K562 (cell line): ENCODE measurements at regions not wholly inside any gene's neighbourhood (a gene's known extent, or its start where the extent isn't known, plus 50 kb on each side); places are given as distances from the start of the nearest gene placed in this dataset.
A peak's percentile ranks its signal among the peaks of the same experiment; 100 is the strongest.

ENCODE experiments used
- ATF7 ChIP-seq: fragments of 450-650 bp; IDR thresholded peaks from 2 replicates; pipeline ENCODE4 v1.7.1; 2014; ENCODE audit warnings: mild to moderate bottlenecking, moderate library complexity
- CUX1 ChIP-seq: fragments of 200-800 bp; sonication (Bioruptor generic); IDR thresholded peaks from 2 replicates; pipeline ENCODE4 v1.6.1; 2016; ENCODE audit warnings: missing genetic modification characterization, missing compliant biosample characterization
- DIDO1 ChIP-seq: fragments of 450-650 bp; IDR thresholded peaks from 2 replicates; pipeline ENCODE4 v1.6.1; 2016; ENCODE audit warnings: low read depth, missing biosample characterization, missing genetic modification characterization
- DNMT1 ChIP-seq: fragments of 450-650 bp; IDR thresholded peaks from 2 replicates; pipeline ENCODE4 v1.6.1; 2016; ENCODE audit warnings: antibody characterized with exemption, mild to moderate bottlenecking
- ETS2 ChIP-seq: IDR thresholded peaks from 2 replicates; pipeline ENCODE4 v1.6.1; 2016; ENCODE audit warnings: borderline replicate concordance, missing genetic modification characterization, mild to moderate bottlenecking, moderate library complexity, missing compliant biosample characterization; ENCODE audit not compliant: poor library complexity, severe bottlenecking
- HCFC1 ChIP-seq: IDR thresholded peaks from 2 replicates; pipeline ENCODE4 v1.6.1; 2012; ENCODE audit warnings: low read depth, low read length, improper control_type of control experiment
- HDAC2 ChIP-seq: fragments of 450-650 bp; IDR thresholded peaks from 2 replicates; pipeline ENCODE4 v1.6.1; 2016; ENCODE audit warnings: mild to moderate bottlenecking
- KDM4B ChIP-seq, 2 experiments: fragments of 450-650 bp in 1 of 2; sonication (generic) in 1 of 2; IDR thresholded peaks; 2 replicates each; pipeline ENCODE4 v1.6.1; 2016 to 2017; ENCODE audit warnings: borderline replicate concordance in 2 of 2, antibody characterized with exemption in 1 of 2, low read depth in 1 of 2, mild to moderate bottlenecking in 1 of 2
- MYBL2 ChIP-seq, 2 experiments: fragments of 450-650 bp in 1 of 2; sonication (generic) in 1 of 2; formaldehyde crosslinking in 1 of 2; IDR thresholded peaks; 2 replicates each; pipeline versions ENCODE4 v1.6.1 to v1.8.1; 2017 to 2022; ENCODE audit warnings: borderline replicate concordance in 1 of 2, inconsistent platforms in 1 of 2, low read depth in 1 of 2, mild to moderate bottlenecking in 1 of 2, missing genetic modification reagents in 1 of 2, moderate library complexity in 1 of 2
- NFRKB ChIP-seq: fragments of 450-650 bp; IDR thresholded peaks from 2 replicates; pipeline ENCODE4 v1.6.1; 2016; ENCODE audit warnings: low read depth
- ZFP1 ChIP-seq: fragments of 450-650 bp; formaldehyde crosslinking; IDR thresholded peaks from 2 replicates; pipeline ENCODE4 v1.4.0; 2020; ENCODE audit warnings: mild to moderate bottlenecking, mixed read lengths
- ZNF217 ChIP-seq: sonication (generic); formaldehyde crosslinking; IDR thresholded peaks from 2 replicates; pipeline ENCODE4 v1.8.0; 2022; ENCODE audit warnings: mild to moderate bottlenecking, missing genetic modification reagents
- TF ChIP-seq, protein P1 (sequence below): IDR thresholded peaks from 3 replicates; pipeline ENCODE4 v1.6.1; 2011; ENCODE audit warnings: borderline replicate concordance, mild to moderate bottlenecking, moderate library complexity; ENCODE audit not compliant: insufficient read length; ENCODE audit errors: extremely low read depth
- TF ChIP-seq, protein P2 (sequence below), 2 experiments: fragments of 450-650 bp in 1 of 2; IDR thresholded peaks; 2 replicates each; pipeline ENCODE4 v1.6.1; 2011 to 2017; ENCODE audit warnings: low read depth in 2 of 2, antibody characterized with exemption in 1 of 2, borderline replicate concordance in 1 of 2, low read length in 1 of 2, mild to moderate bottlenecking in 1 of 2, mixed read lengths in 1 of 2; ENCODE audit not compliant: control insufficient read depth in 1 of 2
- TF ChIP-seq, protein P3 (sequence below): fragments of 250-450 bp; sonication (Bioruptor Pico); IDR thresholded peaks from 2 replicates; pipeline ENCODE4 v1.8.0; 2022; ENCODE audit warnings: inconsistent platforms, mild to moderate bottlenecking, moderate library complexity, borderline replicate concordance

DNA sequence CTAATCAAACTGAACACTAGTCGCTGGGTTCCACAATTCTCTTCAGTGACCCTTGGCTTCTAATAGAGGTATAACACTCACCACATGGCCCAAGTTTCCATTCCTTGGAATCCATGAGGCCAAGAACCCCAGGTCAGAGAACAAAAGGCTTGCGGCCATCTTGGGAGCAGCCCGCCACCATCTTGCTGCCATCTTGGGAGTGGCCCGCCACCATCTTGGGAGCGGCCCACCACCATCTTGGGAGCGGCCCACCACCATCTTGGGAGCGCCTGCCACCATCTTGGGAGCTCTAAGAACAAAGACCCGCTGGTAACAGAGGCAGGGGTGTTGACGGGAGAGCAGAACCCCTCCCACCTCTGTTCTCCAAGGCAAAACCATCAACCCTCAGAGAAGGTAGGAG, 493.4 kb downstream of the MATN1 start (continued):
- TF ChIP-seq ZNF217 (no peak), DNMT1 (no peak), ETS2 (tag) (no peak), HDAC2 (no peak), DIDO1 (tag) (peak; percentile 42; the same call in 1 of the 2 replicates), NFRKB (no peak), MYBL2 (IDR thresholded peaks at IDR 0.05; ENCODE audit: low read depth) (peak; percentile 50), MYBL2 (CRISPR knock-in tag; IDR thresholded peaks at IDR 0.05; ENCODE audit: borderline replicate concordance) (no peak), ZFP1 (CRISPR knock-in tag) (no peak), ATF7 (no peak), CUX1 (CRISPR knock-in tag) (no peak), HCFC1 (peak; percentile 56), KDM4B (IDR thresholded peaks at IDR 0.05; ENCODE audit: borderline replicate concordance in 2 of 2, low read depth in 1 of 2) (no peak)
- TF ChIP-seq, protein P1, sequence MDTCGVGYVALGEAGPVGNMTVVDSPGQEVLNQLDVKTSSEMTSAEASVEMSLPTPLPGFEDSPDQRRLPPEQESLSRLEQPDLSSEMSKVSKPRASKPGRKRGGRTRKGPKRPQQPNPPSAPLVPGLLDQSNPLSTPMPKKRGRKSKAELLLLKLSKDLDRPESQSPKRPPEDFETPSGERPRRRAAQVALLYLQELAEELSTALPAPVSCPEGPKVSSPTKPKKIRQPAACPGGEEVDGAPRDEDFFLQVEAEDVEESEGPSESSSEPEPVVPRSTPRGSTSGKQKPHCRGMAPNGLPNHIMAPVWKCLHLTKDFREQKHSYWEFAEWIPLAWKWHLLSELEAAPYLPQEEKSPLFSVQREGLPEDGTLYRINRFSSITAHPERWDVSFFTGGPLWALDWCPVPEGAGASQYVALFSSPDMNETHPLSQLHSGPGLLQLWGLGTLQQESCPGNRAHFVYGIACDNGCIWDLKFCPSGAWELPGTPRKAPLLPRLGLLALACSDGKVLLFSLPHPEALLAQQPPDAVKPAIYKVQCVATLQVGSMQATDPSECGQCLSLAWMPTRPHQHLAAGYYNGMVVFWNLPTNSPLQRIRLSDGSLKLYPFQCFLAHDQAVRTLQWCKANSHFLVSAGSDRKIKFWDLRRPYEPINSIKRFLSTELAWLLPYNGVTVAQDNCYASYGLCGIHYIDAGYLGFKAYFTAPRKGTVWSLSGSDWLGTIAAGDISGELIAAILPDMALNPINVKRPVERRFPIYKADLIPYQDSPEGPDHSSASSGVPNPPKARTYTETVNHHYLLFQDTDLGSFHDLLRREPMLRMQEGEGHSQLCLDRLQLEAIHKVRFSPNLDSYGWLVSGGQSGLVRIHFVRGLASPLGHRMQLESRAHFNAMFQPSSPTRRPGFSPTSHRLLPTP, result no peak
- TF ChIP-seq, protein P2, sequence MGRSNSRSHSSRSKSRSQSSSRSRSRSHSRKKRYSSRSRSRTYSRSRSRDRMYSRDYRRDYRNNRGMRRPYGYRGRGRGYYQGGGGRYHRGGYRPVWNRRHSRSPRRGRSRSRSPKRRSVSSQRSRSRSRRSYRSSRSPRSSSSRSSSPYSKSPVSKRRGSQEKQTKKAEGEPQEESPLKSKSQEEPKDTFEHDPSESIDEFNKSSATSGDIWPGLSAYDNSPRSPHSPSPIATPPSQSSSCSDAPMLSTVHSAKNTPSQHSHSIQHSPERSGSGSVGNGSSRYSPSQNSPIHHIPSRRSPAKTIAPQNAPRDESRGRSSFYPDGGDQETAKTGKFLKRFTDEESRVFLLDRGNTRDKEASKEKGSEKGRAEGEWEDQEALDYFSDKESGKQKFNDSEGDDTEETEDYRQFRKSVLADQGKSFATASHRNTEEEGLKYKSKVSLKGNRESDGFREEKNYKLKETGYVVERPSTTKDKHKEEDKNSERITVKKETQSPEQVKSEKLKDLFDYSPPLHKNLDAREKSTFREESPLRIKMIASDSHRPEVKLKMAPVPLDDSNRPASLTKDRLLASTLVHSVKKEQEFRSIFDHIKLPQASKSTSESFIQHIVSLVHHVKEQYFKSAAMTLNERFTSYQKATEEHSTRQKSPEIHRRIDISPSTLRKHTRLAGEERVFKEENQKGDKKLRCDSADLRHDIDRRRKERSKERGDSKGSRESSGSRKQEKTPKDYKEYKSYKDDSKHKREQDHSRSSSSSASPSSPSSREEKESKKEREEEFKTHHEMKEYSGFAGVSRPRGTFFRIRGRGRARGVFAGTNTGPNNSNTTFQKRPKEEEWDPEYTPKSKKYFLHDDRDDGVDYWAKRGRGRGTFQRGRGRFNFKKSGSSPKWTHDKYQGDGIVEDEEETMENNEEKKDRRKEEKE (IDR thresholded peaks at IDR 0.05; ENCODE audit: borderline replicate concordance in 1 of 2, control insufficient read depth in 1 of 2, low read depth in 2 of 2, low read length in 1 of 2), result no peak
- TF ChIP-seq, protein P3, sequence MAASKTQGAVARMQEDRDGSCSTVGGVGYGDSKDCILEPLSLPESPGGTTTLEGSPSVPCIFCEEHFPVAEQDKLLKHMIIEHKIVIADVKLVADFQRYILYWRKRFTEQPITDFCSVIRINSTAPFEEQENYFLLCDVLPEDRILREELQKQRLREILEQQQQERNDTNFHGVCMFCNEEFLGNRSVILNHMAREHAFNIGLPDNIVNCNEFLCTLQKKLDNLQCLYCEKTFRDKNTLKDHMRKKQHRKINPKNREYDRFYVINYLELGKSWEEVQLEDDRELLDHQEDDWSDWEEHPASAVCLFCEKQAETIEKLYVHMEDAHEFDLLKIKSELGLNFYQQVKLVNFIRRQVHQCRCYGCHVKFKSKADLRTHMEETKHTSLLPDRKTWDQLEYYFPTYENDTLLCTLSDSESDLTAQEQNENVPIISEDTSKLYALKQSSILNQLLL (CRISPR knock-in tag), result no peak
